ENCODE measurements at regions not wholly inside any gene's neighbourhood (a gene's known extent, or its start where the extent isn't known, plus 50 kb on each side); places are given as distances from the start of the nearest gene placed in this dataset.
"Not testable (repeated sequence)": the region's sequence is repeated elsewhere in the genome, so short reads cannot be mapped to it uniquely, and the experiment has no call there.

GRCh38 chr2:208783184-208783583, 376.6 kb downstream of the PTH2R start:
- Mint-ChIP-seq H3K36me3 (ENCODE audit: insufficient read depth, unreplicated experiment) (no peaks in the 10 kb centered on the region), H3K9me3 (ENCODE audit: unreplicated experiment) (peaks cover 9% of the 10 kb centered on the region), H3K4me3 (ENCODE audit: unreplicated experiment) (no peak overlapping the region), H3K27me3 (ENCODE audit: insufficient read depth, unreplicated experiment) (no peaks in the 10 kb centered on the region), H3K27ac (ENCODE audit: unreplicated experiment) (no peak overlapping the region), H3K4me1 (ENCODE audit: low read depth, unreplicated experiment) (no peaks in the 10 kb centered on the region)
- Histone ChIP-seq H3K4me3 (ENCODE audit: low read depth, low read length) (no peak overlapping the region), H3K27me3 (replicated peaks; ENCODE audit: control insufficient read depth, insufficient read depth, low read length) (no peaks in the 10 kb centered on the region), H3K4me1 (no peaks in the 10 kb centered on the region), H3K36me3 (ENCODE audit: control insufficient read depth, insufficient read depth, low read length) (no peaks in the 10 kb centered on the region), H3K9me3 (no peaks in the 10 kb centered on the region)
- TF ChIP-seq CTCF (IDR thresholded peaks at IDR 0.05; ENCODE audit: insufficient read depth in 1 of 2, low read depth in 1 of 2, low read length in 1 of 2, severe bottlenecking in 1 of 2, unreplicated experiment in 1 of 2), result peak; percentile 35 to 41
- CTCF ChIA-PET, result interaction anchor here (0.9 to 1.0 kb wide), 2 partner anchors 294 to 316 kb away, joined by 4 to 6 read pairs; no protein-coding TSS in a partner anchor
- intact Hi-C loops (cut with micrococcal nuclease; ENCODE audit: unreplicated experiment), result loop anchor here (1.0 to 5.0 kb wide), 2 partner anchors 317 to 386 kb away; no protein-coding TSS in a partner anchor
- peak in 1 of 2 experiments; percentile 6 for DNase-seq
- no TSS peak for BruUV-seq (replicated peaks)
- POLR2A ChIA-PET, result no interaction called here

- H3K9me3 Mint-ChIP-seq (ENCODE audit: unreplicated experiment); CTCF ChIA-PET; H3K4me3 Mint-ChIP-seq (ENCODE audit: unreplicated experiment); H3K9me3 ChIP-seq; H3K4me1 Mint-ChIP-seq (ENCODE audit: low read depth, unreplicated experiment); H3K4me3 ChIP-seq (ENCODE audit: low read depth, low read length); POLR2A ChIA-PET; DNase-seq; H3K27me3 ChIP-seq (replicated peaks; ENCODE audit: control insufficient read depth, insufficient read depth, low read length); H3K36me3 ChIP-seq (ENCODE audit: control insufficient read depth, insufficient read depth, low read length); H3K36me3 Mint-ChIP-seq (ENCODE audit: insufficient read depth, unreplicated experiment); H3K27me3 Mint-ChIP-seq (ENCODE audit: insufficient read depth, unreplicated experiment); H3K4me1 ChIP-seq; BruUV-seq (replicated peaks); H3K27ac Mint-ChIP-seq (ENCODE audit: unreplicated experiment): not testable (repeated sequence)
- intact Hi-C loops (cut with micrococcal nuclease; ENCODE audit: unreplicated experiment), result loop anchor here (5.0 kb wide), 1 partner anchor 387 kb away; no protein-coding TSS in a partner anchor
Measured at GRCh38 chr2:208784774-208785173, 378.2 kb downstream of the PTH2R start.

GRCh38 chr2:208791257-208791656, 384.7 kb downstream of the PTH2R start:
- Histone ChIP-seq H3K4me3 (ENCODE audit: low read depth, low read length) (no peak overlapping the region), H3K36me3 (ENCODE audit: control insufficient read depth, insufficient read depth, low read length) (no peaks in the 10 kb centered on the region), H3K9me3 (no peaks in the 10 kb centered on the region), H3K4me1 (no peaks in the 10 kb centered on the region), H3K27me3 (replicated peaks; ENCODE audit: control insufficient read depth, insufficient read depth, low read length) (no peaks in the 10 kb centered on the region)
- Mint-ChIP-seq H3K27me3 (ENCODE audit: insufficient read depth, unreplicated experiment) (no peaks in the 10 kb centered on the region), H3K9me3 (ENCODE audit: unreplicated experiment) (peaks cover 9% of the 10 kb centered on the region), H3K4me3 (ENCODE audit: unreplicated experiment) (no peak overlapping the region), H3K27ac (ENCODE audit: unreplicated experiment) (no peak overlapping the region), H3K4me1 (ENCODE audit: low read depth, unreplicated experiment) (no peaks in the 10 kb centered on the region), H3K36me3 (ENCODE audit: insufficient read depth, unreplicated experiment) (no peaks in the 10 kb centered on the region)
- ChIA-PET POLR2A (no interaction called here), CTCF (no interaction called here)
- DNase-seq, result no peak
- no TSS peak for BruUV-seq (replicated peaks)
- intact Hi-C loops (cut with micrococcal nuclease; ENCODE audit: unreplicated experiment), result no loop called here
- TF ChIP-seq CTCF (IDR thresholded peaks at IDR 0.05; ENCODE audit: insufficient read depth in 1 of 2, low read depth in 1 of 2, low read length in 1 of 2, severe bottlenecking in 1 of 2, unreplicated experiment in 1 of 2), result no peak

DNA sequence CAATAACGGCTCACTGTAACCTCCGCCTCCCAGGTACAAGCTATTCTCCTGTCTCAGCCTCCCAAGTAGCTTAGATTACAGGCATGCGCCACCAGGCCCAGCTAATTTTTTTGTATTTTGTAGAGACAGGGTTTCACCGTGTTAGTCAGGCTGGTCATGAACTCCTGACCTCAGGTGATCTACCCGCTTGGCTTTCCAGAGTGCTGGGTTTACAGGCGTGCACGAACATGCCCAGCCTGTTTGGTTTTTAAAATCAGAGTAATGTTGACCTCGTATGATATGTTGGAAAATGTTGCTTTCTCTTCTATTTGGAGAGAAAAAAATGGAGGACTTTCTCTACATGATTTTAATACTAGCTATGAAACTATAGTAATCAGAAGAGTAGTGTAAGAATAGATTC, 386.2 kb downstream of the PTH2R start:
- Mint-ChIP-seq H3K4me1 (ENCODE audit: low read depth, unreplicated experiment) (no peaks in the 10 kb centered on the region), H3K36me3 (ENCODE audit: insufficient read depth, unreplicated experiment) (no peaks in the 10 kb centered on the region), H3K9me3 (ENCODE audit: unreplicated experiment) (no peaks in the 10 kb centered on the region), H3K4me3 (ENCODE audit: unreplicated experiment) (no peak overlapping the region), H3K27ac (ENCODE audit: unreplicated experiment) (no peak overlapping the region), H3K27me3 (ENCODE audit: insufficient read depth, unreplicated experiment) (no peaks in the 10 kb centered on the region)
- intact Hi-C loops (cut with micrococcal nuclease; ENCODE audit: unreplicated experiment), result no loop called here
- BruUV-seq (replicated peaks), result no TSS peak
- Histone ChIP-seq H3K27me3 (replicated peaks; ENCODE audit: control insufficient read depth, insufficient read depth, low read length) (no peaks in the 10 kb centered on the region), H3K4me3 (ENCODE audit: low read depth, low read length) (no peak overlapping the region), H3K4me1 (no peaks in the 10 kb centered on the region), H3K9me3 (no peaks in the 10 kb centered on the region), H3K36me3 (ENCODE audit: control insufficient read depth, insufficient read depth, low read length) (no peaks in the 10 kb centered on the region)
- TF ChIP-seq CTCF (IDR thresholded peaks at IDR 0.05; ENCODE audit: insufficient read depth in 1 of 2, low read depth in 1 of 2, low read length in 1 of 2, severe bottlenecking in 1 of 2, unreplicated experiment in 1 of 2), result no peak
- CTCF ChIA-PET, result no interaction called here
- POLR2A ChIA-PET, result no interaction called here
- no peak for DNase-seq
